HG02610 (cell line): ENCODE measurements at regions not wholly inside any gene's neighbourhood (a gene's known extent, or its start where the extent isn't known, plus 50 kb on each side); places are given as distances from the start of the nearest gene placed in this dataset.

Experiments
- ATAC-seq: cut with Tn5 transposase; IDR thresholded peaks from one replicate; pipeline ENCODE4 v1.9.1; 2021; ENCODE audit warnings: mild to moderate bottlenecking, moderate library complexity; ENCODE audit not compliant: unreplicated experiment

DNA sequence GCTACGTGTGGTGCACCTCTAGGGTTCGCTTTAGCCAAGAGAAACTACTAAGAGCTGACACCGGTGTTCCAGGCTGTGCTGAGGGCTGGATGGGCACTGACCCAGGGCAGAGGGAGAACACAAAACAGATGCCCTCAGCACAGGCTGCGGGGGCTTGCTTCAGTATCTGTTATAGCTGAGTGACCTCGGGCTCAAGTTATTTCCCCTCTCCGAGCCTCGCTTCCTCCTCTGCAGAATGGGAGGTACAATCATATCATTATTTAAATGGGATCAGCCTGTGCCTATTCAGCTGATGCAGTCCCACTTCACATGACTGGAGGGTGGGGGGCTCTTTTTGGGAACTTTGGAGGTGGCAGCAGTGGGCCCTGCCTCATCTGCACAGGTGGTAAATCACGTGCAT lies 156.1 kb upstream of the APCDD1 start:
- no peak for ATAC-seq

DNA sequence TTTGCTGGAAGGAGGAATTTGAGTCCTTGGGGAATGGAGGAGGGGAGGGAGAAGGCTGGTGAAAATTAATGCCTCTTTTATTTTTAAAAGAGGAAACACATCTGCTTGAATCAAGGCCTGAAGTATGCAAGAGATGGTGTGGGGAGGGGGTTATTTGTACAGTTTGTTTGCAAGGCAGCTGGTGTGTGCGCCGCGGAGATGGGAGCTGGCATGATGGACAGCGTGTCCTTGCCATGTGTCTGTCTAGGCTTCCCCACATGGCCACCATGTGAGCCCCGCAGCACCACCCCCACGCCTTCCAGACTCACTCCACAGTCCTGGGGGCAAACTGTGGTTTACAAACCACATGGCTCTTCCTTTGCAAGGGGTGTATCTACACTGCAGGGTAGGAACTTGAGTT lies 154.8 kb upstream of the APCDD1 start:
- no peak for ATAC-seq

DNA sequence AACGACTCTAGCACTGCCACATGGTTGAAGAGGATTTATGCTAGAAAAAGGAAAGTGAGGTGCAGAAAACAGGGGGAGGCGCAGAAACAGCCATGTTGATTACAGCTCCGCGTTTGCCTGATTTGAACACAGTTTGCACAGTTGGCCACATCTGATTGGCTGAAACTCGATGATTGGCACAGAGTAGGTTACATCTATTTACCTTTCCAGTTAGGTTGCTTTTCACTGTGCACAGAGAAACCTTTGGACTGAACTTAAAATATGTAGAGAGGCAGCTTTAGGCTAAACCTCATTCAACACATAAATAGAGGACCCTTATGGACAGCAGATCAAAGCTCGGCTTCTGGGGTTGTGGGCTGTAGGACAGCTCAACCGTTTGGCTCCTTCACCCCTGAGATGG lies 153.7 kb upstream of the APCDD1 start:
- ATAC-seq, result no peak

DNA sequence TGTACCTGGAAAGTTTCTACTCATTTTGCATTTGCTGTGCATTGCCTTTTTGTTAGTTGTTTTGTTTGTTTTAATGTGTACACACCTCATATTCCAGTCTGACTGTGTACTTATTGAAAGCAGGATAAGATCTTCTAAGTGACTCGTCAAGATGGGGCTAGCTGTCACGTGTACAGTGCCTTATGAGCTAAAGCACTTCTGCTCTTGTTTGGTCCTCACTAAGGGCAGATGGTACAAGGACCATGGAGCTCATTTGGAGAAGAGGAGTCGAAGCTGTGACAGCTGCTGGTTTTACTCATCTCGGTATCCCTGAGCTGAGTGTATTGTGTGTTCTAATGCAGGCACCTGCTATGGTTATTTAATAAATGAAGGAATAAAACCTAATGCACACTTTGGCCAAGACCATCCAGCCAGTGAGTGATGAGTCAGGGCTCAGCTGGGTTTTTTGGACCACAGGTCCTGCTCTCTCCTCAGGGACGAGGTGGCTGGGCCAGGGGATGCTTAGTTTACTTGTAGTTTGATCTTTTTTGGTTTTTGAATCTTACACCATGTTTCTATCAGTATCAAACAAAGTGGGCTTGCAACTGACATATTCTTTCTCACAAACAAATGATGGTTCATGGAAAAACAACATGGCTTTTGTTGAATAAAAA lies 152.5 kb upstream of the APCDD1 start:
- no peak for ATAC-seq

DNA sequence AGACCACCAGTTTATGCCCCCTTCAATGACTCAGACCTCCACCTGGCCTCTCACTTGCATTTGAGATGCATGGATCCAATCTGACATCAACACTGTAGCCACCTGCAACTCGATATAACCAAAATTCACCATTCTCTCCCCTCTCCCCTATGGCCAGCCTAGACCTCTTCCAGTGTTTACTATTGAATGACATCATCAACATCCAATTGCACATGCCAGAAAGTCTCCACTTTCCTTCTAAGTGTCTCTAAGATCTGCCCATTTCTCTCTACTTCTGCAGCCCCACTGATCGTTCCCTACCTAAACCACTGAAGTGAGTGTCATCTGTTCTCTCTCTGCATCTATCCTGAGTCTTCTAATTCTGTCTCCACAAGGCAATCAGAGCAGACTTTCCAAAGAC lies 151.3 kb upstream of the APCDD1 start:
- ATAC-seq, result no peak

DNA sequence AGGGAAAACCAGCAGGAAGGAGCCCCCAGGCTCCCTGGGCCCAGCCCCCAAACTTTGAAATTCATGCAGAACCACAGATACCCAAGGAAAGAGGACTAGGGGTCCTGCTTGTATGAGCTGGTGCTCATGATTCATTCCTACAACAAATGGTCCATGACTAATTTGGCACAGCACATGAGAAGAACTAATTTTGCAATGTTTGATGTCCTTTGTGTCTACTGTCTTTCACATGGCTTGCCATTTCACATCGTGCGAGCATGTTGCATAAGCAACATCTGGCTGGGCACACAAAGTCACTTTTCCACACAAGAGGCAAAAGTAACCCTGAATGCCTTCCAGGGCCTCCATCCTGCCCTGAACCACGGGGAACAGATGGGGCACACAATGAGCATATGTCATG lies 149.6 kb upstream of the APCDD1 start:
- no peak for ATAC-seq

DNA sequence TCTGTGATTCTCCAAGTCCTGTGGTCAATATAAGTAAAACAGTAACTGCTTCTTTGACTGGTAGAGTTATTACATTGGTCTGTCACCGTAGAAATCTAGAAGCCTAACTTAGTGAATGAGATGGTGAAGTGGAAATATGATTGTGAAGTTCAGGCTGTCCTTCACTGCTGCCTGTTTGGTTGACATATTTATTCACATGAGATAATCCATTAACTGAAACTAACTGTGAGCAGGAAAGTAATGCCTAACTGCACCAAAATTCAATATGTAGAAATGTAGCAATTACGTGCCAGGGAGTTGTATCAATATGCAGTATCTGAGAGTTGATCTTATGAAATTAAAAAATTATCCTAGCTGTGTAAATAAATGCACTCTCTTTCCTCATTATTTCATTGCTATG lies 147.7 kb upstream of the APCDD1 start:
- ATAC-seq, result no peak

DNA sequence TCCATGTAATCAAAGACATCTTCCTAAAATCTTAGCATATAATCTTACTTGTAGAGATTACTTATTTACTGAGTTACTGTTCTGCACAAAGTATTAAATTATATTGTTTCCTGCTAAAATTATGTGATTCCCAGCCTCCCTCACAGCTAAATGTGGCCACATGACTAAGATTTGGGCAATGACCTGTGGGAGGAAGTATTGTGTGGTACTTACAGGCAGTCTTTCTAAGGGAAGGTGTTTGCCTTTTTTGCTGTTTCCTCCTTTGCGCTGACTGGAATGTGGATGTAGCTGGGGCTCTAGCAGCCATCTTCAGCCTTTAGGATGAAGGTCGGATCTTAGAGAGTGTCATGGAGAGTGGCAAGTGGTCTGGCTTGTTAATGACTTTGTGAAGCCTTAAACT lies 146.3 kb upstream of the APCDD1 start:
- no peak for ATAC-seq

DNA sequence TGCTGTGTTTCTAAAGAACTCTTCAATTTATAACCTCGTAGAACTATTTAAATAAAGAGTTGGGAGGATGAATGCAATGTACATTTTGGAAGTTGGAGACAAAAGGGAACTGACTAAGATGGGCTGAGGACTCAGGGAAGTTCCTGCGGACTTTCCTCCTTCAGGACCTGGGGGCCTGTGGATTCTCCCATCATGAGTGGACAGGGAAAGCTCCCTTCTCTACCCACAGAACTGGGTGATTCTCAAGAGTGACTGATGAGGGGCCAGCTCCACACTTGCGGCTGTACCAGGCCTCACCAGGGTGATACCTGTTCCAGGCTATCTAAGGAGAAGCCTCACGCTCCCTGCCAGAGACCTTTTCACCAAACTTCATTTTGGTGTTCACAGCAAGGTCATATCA lies 143.8 kb upstream of the APCDD1 start:
- no peak for ATAC-seq

DNA sequence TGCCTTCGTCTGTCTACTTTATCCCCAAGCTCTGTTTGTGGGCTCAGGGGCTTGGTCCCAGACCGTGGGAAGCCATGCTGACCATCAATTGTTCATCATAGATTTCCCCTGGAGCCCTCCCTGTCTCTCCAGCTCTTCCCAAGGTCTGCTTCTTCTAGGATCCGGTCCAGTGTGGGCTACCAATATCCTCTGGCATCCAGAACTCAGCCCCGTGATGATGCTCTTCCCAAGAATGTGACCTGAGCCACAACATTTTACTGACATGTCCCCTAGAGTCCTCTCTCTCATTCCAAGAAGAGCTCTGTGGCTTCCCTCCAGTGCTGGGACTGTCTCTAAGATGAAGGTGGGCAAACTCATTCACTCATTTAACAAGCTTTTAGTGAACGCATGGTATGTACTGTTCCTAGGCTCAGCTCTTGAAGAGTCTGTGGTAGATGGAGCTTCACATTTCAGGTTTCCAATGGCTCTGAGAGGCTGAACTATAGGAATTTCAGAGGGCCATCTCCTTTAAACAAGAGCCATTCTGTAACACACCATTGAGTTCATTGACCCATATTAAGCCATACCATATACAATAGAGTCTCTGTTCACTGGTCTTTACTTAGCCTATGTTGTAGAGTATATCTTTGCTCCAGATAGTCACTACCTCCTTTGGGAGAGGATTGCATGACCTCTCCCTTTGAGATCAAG lies 142.0 kb upstream of the APCDD1 start:
- no peak for ATAC-seq

DNA sequence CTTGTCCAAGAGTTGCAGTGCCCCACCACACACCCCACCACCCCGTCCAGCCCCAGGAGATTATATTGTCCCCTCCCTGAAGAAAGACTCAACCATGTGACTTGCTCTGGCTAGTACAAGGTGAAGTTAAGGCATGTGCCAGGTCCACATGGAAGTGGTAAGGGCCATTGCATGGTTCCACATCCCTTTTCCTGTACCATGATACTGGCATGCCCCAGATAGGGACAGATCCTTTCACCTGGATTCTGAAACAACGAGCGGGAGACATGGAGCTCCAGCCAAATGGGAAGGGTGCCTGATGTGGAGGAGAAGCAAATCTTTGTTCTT lies 141.5 kb upstream of the APCDD1 start:
- no peak for ATAC-seq

DNA sequence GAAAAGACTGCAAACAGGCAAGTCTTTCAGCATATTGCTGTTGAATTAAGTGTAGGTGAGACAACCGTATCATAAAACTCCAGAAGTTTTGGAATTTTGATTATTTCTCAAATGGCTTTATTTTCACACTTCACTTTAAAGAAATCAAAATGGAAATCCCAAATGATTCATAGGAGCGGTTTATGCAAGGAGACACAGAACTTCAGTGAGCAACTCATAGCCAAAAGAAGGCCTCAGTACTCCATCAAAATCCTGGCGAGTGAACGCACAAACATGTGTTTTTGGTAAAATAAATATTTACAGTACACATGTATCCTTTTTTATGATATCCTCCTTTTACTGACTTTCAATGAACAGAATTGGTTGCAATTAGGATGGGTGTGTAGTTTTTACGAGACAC lies 140.4 kb upstream of the APCDD1 start:
- ATAC-seq, result no peak

DNA sequence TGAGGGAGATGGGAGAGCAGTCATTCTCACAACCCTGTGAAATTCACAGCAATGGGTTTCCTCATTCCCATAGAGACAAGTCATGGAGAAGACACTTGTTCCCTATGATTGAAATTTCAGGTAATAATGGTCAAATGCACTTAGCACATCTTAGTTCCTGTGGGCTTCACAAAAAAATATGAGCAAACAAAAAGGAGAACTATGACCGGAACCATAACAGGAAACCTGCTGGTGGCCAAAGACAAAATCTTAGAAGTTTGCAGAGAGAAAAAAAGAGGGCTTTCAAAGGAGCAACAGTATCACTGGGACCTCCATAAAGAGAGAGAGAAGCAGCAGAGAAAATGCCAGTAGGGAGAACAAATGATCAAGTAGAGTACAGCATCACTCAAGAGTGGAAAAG lies 138.9 kb upstream of the APCDD1 start:
- no peak for ATAC-seq

DNA sequence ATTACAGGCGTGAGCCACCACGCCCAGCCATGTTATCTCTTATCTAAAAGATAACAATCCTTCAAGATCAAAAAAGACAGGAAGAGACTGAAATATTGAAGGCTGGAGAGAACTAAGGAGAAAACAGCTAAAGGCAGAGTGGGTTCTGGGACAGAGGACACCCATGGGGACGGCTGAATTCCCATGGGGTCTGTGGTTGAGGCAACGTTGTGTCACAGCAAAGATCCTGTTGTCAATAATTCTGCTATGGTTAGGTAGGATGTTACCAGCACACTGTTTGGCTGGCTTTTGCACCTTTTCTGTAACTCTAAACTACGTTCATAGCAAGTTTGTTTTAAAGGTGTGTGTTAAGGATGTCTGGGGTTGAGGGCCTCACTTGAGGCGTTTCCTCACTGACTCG lies 137.7 kb upstream of the APCDD1 start:
- ATAC-seq, result no peak

DNA sequence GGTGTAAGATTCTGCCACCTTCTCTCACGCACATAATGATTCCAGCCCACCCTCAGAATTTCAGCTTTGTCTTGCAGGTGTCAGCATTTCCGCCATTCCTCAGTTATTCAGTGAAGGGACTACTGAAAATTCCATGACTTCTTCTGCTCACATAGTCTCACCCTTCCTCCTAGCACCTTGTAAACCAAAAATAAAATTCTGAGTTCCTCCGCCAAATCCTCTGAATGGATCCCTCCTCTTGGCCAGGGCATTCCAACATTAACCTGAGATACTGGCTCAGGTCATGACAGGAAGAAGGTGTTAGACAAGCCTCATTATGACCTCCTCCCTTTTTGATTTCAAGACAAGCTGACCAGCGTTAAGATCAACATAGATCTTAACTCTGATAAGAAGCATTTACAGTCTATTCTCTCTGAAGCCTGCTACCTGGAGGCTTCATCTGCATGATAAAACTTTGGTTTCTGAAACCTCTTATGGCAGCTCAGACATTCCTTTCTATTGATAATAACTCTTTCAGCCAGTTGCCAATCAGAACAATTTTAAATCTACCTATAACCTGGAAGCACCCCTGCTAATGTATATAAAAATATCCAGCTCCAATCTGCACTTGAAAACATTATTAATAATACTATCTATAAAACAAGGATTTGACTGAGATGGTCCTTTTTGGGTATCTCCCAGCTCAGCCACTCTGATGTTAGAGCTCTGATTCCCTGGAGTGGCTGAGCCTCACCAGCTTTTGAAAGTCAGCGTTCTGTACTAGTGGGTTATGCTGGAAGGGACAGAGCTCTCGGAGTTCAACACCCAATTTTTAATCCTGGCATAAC lies 136.4 kb upstream of the APCDD1 start:
- ATAC-seq, result no peak

DNA sequence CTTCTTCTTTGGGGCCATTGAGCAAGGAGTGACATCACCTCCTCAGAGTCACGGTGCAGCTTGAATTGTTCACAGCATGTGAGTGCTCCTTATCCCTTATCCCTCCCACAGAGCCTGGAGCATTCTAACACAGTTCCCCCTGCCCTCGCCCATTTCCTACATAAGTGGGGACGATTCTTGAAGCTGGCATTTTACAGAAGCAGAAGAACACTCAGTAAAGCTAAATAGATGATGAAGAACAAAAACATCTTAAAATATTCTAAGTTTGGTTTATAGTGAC lies 135.8 kb upstream of the APCDD1 start:
- no peak for ATAC-seq

DNA sequence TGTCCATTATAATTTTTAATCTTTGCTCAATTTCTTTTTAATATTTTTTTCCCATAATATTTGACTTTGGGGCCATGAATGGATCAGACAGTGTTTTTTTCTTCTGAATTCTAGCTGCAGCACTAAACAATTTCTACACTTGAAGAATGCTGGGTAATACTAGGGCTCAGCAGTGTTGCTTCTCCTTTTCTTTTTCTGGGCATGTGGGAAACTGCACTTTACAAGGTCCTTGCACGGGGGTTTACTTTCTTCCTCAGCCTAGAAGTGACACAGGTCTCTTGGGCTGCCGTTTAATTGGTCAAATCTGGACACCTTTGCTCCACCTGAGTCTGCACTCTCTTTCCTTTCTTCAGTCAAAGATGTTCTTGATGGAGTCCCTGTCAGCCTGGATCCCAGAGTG lies 135.4 kb upstream of the APCDD1 start:
- no peak for ATAC-seq

DNA sequence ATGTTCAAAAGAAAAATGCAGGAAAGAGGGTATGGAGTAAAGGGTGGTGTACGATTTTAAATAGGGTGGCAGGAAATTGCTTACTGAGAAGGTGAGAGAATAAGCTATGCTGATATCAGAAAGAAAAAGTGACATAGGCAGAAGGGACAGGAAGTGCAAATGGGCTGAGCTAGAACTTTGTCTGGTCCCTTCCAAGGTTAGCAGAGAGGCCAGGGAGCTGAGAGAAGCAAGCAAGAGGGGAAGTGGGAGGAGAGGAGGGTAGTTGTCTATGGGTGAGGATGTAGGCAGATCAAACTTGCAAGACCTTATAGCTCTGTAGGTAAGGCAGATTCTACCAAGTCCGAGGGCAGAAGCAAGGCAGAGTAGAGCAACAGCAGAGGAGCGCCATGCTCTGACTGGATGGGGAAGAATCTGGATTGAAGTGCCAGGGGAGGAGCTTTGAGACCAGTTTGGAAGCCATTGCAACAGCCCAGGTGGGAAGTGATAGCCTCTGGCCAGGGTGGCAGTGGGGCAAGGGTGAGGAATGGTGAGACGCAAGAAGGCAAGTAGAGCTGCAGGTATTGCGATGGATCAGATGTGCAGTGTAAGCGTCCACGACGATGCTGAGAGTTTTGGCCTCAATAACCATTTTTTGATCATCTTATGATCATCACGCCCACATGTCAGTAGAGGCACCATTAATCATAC lies 134.4 kb upstream of the APCDD1 start:
- no peak for ATAC-seq

DNA sequence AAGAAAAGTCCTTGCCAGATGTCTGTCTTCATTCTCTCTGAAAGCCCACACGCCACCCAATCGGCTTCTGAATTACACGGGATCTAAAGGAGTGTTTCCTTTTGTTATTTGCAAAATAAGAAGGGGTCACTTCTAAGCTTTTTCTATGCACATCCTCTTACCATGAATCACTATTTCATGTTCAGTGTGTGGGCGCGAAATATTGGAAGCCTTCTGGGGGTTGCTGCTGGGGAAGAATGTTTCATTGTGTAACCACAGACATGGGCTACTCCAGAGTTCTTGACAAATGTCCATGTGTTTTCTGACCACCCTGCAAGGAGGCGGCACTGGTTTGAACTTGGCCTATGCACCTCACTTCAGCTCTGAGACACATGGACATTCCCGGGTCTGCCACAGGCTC lies 133.6 kb upstream of the APCDD1 start:
- no peak for ATAC-seq

DNA sequence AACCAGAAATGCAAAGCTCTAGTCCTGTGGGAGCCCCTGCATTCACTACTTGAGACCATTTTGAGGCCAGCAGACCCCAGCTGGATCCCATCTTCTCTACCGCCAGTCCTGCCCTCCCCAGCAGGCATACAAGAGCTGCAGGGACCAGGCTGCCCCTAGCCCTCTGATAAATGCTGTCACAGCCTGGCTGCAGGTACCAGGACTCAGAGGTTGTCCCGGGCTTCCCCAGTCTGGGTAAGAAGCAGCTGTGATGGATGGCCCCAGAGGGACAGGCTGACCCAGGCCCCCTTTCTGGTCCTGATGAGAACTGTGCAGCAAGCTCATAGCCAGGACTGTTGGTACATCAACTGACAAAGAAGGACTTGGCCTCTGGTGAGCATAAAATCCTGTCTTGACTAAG lies 132.9 kb upstream of the APCDD1 start:
- no peak for ATAC-seq

DNA sequence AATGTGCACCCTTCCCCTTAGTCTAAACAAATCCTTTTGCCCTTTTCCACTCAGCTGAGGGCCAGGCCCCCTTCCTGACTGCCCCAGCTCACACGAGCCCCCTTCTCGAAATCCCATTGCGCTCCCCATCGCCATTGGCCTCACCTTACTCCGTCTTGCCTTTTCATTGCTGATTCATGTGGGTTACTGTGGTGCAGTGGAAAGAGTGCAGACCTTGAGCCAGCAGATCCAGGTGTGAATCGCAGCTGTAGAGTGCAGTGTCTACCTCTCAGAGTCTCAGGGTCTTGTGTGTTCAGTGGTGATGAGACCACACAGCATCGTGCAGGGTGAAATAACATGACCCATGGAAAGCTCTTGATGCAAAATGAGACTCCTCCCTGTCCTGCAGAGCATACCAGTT lies 132.4 kb upstream of the APCDD1 start:
- no peak for ATAC-seq

DNA sequence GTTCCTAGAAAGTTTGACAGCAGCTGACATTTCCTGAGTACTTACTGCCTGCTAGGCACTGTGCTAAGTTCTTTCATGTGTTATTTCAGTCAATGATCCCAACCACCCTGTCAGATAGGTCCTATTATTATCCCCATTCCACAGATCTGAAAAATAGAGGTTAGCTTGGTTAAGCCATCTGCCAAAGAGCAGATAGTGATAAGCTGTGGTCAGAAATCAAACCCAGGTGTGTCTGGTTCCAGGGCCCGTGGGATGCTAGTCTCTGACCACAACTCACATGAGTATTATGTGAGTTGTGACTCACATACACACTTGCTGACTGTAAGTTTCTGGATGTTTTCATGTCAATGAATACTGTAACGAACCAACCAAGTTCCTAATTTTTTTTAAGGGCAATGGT lies 132.0 kb upstream of the APCDD1 start:
- ATAC-seq, result no peak
